GM21723 (cell line): ENCODE measurements at regions not wholly inside any gene's neighbourhood (a gene's known extent, or its start where the extent isn't known, plus 50 kb on each side); places are given as distances from the start of the nearest gene placed in this dataset.

Source experiments
- ATAC-seq: cut with Tn5 transposase; IDR thresholded peaks from one replicate; pipeline ENCODE4 v1.9.1; 2021; ENCODE audit warnings: mild to moderate bottlenecking, moderate library complexity; ENCODE audit not compliant: unreplicated experiment

- ATAC-seq: no peak
These were observed 342.0 kb downstream of the USP25 start for GRCh38 chr21:16071761-16072160.

DNA sequence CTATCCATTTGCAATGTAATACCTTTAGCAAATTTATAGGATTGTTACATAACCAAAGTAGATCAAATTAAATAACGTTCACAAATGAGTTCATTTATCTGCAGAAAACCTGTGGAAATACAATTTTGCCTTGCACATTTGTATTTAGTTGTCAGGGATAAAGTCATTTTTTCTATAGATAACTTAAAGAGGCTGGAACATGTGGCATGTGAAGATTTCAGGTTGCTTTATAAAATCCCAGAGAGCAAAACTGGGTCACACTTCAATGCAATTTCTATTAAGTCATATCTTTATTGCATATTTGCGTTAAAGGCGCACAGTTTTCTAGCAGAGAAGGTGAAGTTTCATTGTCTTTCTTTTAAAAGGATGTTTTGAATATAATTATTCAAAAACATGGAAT is 342.4 kb downstream of the USP25 start:
- no peak for ATAC-seq

DNA sequence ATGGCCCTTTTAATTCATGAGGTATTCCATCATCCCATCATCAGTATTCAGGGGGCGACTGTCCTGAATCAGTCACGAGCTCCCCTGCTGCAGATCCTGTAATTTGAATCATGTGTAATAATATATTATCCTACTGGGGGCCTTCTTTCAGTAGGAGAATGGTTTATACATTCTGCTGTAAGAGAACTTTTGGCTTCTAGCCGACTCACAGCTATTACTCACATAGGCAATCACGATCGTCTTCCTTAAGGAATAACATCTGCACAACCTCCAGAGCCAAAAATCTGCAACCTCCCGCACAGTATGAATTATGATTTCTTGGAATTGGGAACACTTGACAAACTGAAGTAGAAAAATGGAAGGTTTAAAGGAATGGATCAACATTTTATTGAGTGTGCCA is 343.0 kb downstream of the USP25 start:
- no peak for ATAC-seq

DNA sequence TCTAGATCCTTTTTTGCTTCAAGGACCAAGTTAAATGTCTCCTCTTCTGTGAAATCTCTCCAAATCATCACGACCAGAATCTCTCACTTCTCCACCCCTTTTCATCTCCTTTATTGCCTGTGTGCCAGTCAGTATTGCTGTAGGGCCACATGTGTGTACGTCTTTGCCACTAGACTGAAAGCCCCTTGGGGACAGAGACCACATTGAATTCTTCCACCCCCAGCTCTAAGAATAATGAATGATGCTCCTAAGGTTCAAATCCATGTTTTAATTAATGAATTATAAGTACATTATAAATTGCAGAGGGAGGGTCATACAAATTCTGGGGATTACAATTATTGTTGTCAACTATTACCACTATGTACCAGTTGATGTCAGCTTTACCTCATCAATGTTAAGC is 343.8 kb downstream of the USP25 start:
- ATAC-seq: no peak

GRCh38 chr21:16074950-16075489 is 345.2 kb downstream of the USP25 start:
- no peak for ATAC-seq

- no peak for ATAC-seq
These were observed 346.0 kb downstream of the USP25 start for GRCh38 chr21:16075649-16076282.

DNA sequence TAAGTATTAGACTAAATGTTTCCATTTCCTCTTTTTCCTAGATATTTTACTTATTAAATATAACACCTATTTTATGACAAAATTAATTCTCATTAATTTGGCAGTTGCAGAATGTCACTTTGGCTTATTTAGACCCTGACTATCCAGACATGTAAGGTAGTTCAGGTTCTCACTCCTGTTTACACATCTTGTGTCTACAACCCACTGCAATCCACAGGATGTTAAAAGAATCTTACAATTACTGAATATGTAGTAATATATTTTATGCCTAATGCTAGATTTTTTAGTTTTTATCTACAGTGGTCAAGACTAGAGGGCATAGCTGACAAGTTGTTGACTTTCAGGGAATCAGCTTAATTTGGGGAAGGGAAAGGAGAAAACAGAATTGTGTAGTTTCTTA is 346.7 kb downstream of the USP25 start:
- ATAC-seq: no peak

DNA sequence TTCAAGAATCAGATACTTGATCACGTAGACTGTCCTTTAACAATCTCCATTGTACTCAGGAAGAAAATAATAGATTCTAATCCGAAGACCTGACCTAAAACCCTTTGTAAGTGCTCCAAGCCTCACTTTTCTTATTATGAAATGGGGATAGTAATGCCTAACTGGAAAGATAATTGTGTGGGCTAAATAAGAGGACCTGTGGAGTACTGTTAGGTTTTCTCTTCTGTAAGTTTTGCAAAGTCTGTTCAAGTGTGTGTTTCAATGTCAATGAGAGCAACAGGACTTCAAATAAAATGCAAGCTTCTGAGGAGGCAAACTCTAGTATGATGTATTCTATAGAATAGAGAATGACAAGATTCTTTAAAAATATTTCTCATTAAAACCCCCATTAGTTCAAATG is 348.6 kb downstream of the USP25 start:
- no peak for ATAC-seq

- no peak for ATAC-seq
These were observed 350.0 kb downstream of the USP25 start for GRCh38 chr21:16079830-16080229.

- ATAC-seq: no peak
These were observed 351.5 kb downstream of the USP25 start for GRCh38 chr21:16081304-16081703.

GRCh38 chr21:16082038-16082816 is 352.4 kb downstream of the USP25 start:
- no peak for ATAC-seq

- ATAC-seq: no peak
These were observed 355.1 kb downstream of the USP25 start for GRCh38 chr21:16084776-16085364.

- ATAC-seq: no peak
These were observed 355.6 kb downstream of the USP25 start for GRCh38 chr21:16085421-16085820.

DNA sequence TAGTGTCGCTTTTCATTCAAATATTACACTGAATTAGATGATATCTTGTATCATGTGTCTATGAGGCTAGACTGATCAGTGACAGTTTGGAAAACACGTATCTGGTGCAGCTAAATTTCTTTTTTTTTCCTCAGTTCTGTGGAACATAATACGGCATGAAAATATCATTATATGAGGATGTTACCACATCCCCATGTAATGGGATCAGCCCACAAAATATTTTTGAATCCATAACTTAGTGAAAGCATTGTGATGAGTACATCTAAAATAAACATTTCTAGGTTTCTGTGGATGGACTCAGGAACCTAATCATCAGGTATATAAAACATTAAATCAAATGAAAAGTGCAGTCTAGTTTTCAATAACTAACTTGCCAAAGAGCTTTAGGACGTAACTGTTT is 356.3 kb downstream of the USP25 start:
- ATAC-seq: no peak

DNA sequence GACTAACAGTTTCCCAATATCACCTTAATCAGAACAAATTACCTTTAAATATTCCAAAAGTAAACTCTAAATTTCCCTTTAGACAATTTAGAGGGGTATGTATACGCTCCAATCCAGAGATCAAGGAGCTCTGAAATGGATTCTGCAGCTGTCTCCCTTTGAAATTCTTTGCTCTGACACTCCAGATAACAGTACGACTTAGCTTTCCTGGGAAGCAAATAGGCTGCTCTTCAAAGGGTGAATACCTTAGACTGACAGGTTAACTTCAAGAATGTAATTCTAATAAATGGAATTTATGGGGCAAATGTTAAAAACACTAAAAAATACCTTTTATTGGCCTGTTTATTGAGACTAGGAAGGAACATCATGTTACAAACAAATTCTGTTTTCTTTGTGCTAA is 357.2 kb downstream of the USP25 start:
- ATAC-seq: no peak

- no peak for ATAC-seq
These were observed 357.7 kb downstream of the USP25 start for GRCh38 chr21:16087523-16087922.

- no peak for ATAC-seq
These were observed 358.3 kb downstream of the USP25 start for GRCh38 chr21:16088056-16088455.

GRCh38 chr21:16095005-16095404 is 365.2 kb downstream of the USP25 start:
- ATAC-seq: no peak

DNA sequence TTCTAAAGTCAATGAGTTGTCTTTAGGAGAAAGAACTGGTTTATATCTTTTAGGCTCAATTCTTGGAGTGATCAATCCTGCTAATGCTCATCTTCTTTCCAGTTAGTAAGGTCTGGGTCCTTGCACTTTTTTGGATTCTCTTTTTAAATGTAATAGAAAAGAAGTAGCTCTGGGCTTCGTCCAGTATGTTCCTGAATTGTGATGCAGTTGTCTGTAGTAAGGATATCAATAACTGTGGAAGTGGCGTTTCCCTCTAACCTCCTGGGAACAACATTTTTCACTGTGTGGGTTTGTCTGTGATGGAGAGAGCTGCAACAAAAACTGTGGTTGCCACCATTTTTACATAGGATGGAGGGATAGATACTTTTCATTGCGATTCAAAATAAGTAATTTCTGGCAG is 367.2 kb downstream of the USP25 start:
- ATAC-seq: no peak

DNA sequence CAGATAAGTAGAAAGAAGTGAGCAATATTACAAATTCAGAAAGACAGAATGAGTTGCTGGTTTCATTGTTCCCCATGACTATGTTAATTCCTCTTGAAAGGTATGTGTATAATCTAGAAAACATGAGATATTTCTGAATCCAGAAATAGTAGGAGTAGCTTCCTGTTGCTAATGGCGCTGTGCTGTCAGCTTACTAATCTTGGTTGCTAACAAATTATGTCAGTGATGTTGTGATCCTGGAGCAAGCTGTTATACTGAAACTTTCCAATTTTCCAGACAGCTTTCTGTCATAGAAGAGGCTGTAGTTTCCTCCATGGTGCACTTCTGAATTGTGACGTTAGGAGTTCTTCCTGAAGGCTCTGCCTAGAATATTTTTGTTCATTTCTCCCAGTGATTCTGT is 372.3 kb downstream of the USP25 start:
- no peak for ATAC-seq

GRCh38 chr21:16108561-16109075 is 378.8 kb downstream of the USP25 start:
- no peak for ATAC-seq
